C4-2B (cell line): ENCODE measurements at regions not wholly inside any gene's neighbourhood (a gene's known extent, or its start where the extent isn't known, plus 50 kb on each side); places are given as distances from the start of the nearest gene placed in this dataset.

ENCODE experiments used
- H3K27ac ChIP-seq: fragments of 450-650 bp; 2 replicates; pipeline ENCODE4 v1.5.1; 2017
- ZFX ChIP-seq: fragments of 450-650 bp; IDR thresholded peaks from 2 replicates; pipeline ENCODE4 v1.6.1; 2017
- TF ChIP-seq, protein P1 (sequence below): fragments of 450-650 bp; conservative IDR thresholded peaks from 2 replicates; pipeline ENCODE4 v1.5.1; 2017; ENCODE audit warnings: mild to moderate bottlenecking

DNA sequence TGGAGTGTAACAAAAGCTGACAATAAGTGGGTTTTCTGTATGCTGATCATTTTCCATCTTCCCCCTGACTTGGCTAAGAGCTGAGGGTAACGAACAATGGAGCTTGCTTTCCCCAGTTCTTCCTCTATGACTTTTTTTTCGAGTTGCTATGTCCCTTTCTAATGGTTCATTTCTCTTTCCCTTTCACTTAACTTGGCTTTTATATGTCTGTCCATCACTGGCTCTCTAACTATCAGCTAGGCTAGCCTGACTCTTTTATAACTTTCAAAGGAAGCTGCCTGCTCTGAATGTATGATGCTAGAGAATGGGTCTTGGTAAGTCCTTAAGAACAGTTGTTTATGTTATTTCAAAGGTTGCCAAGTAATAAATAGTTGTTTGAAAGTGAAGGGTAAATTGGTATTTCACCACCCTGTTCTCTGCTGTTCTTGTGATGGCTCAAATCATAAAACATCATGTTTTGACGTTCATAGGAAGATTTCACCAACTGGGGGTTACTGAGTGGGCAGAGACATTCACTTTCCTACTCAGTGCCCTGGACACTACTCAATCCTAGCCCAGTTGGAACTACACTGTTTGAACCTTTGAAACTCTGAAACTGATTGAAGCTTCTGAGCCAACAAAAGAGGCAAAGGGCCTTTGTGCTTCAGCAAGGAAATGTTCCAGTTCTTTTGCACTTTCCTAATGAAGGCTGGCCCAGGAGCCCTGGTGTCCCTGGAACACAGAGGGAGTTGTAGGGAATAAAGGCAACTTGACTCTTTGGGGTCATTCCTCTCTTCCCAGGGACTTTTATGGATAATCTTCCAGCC, 85.4 kb upstream of the PHYHIPL start:
- no peak overlapping the region for H3K27ac ChIP-seq
- TF ChIP-seq, protein P1, sequence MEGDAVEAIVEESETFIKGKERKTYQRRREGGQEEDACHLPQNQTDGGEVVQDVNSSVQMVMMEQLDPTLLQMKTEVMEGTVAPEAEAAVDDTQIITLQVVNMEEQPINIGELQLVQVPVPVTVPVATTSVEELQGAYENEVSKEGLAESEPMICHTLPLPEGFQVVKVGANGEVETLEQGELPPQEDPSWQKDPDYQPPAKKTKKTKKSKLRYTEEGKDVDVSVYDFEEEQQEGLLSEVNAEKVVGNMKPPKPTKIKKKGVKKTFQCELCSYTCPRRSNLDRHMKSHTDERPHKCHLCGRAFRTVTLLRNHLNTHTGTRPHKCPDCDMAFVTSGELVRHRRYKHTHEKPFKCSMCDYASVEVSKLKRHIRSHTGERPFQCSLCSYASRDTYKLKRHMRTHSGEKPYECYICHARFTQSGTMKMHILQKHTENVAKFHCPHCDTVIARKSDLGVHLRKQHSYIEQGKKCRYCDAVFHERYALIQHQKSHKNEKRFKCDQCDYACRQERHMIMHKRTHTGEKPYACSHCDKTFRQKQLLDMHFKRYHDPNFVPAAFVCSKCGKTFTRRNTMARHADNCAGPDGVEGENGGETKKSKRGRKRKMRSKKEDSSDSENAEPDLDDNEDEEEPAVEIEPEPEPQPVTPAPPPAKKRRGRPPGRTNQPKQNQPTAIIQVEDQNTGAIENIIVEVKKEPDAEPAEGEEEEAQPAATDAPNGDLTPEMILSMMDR = no peak
- no peak for TF ChIP-seq ZFX

DNA sequence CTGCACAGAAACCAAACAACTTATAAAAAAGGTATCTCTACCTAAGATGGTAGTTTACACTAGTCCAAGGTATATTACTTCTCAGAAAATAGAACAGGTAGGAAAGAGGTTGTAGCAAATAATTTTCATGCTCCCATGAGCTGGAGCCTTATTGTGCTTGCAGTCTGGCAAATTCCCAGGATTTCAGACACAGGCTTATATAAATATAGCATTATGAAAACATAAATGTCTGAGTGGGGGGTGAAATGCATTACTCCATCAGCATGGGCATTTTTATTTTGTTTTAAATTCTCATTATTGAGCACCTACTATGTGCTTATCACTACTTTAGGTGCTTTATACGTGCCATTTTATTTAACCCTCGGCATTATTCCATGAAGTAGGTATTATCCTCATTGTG, 83.0 kb upstream of the PHYHIPL start:
- TF ChIP-seq, protein P1 = no peak
- no peak for TF ChIP-seq ZFX
- H3K27ac ChIP-seq = no peak overlapping the region

GRCh38 chr10:59096631-59097030, 79.8 kb upstream of the PHYHIPL start:
- no peak overlapping the region for H3K27ac ChIP-seq
- TF ChIP-seq ZFX = no peak
- TF ChIP-seq, protein P1 = no peak

DNA sequence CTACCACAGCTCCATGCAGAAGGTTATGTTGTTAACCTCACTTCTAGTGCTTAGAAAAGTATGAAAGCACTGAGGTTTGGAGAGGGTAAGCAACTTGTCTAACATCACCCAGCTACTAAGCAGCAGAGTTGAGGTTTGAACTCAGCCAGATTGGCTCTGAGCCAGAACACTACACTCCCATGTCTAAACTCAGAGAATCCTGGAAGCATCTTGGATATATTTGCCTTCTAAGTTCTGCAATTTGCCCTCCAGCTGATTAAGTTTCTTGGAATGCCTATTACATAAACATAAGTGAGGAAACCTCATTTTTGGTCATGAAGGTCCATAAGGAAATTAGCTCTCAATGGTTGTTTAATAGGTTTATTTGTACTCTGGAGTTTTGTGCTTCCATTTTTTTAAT, 78.1 kb upstream of the PHYHIPL start:
- TF ChIP-seq ZFX = no peak
- TF ChIP-seq, protein P1 = no peak
- H3K27ac ChIP-seq = no peak overlapping the region

DNA sequence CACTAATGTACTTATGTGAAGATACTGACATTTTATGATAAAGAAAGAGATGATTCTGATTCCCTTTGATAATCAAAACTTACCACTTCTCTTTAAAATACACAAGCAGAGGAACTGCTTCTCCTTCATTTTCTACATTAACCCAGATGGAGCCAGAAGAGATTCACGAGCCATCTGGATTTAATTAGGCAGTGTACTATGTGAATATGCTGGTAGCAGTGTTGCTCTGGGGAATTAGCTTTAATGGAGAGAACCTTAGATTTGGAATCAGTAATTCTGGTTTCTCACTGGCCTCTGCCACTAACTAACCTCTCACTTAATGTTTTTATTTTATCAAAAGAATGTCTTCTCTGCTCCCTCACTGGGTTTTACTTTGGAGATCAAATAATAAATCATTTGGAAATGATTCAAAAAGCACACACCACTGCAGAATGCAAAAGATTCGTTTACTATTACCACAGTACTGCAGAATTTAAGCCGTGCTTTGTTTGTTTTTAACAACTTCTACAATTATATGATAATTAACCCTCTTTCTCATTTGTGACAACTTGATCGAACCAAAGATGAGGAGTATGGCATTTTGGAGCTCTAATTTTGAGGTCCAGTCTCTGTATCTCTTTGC, 77.5 kb upstream of the PHYHIPL start:
- TF ChIP-seq, protein P1 = no peak
- TF ChIP-seq ZFX = no peak
- no peak overlapping the region for H3K27ac ChIP-seq

- no peak for TF ChIP-seq ZFX
- TF ChIP-seq, protein P1 = no peak
- no peak overlapping the region for H3K27ac ChIP-seq
These were observed 77.0 kb upstream of the PHYHIPL start for GRCh38 chr10:59099481-59099880.

GRCh38 chr10:59102394-59102793, 74.0 kb upstream of the PHYHIPL start:
- no peak overlapping the region for H3K27ac ChIP-seq
- TF ChIP-seq ZFX = no peak
- TF ChIP-seq, protein P1 = no peak
